RWPE1 (cell line): ENCODE measurements at regions not wholly inside any gene's neighbourhood (a gene's known extent, or its start where the extent isn't known, plus 50 kb on each side); places are given as distances from the start of the nearest gene placed in this dataset.

Experiments
- CTCF ChIA-PET: fragments of 350-600 bp; sonication (Branson Sonifier 250); formaldehyde crosslinking; extraction: SDS; loops from one replicate; lab custom pipeline; 2021; lab: Yijun Ruan, JAX
- POLR2A ChIA-PET: fragments of 400-600 bp; formaldehyde crosslinking; extraction: SDS; loops from one replicate; lab custom pipeline; 2020; ENCODE audit warnings: antibody characterized with exemption; ENCODE audit not compliant: low non-redundant PET; lab: Yijun Ruan, JAX
- DNase-seq: peaks from one replicate; pipeline ENCODE4 v3.0.0; 2012; ENCODE audit warnings: low spot score
- H3K27ac ChIP-seq: fragments of 450-650 bp; 2 replicates; pipeline ENCODE4 v1.5.1; 2017
- TF ChIP-seq, protein P1 (sequence below): fragments of 450-650 bp; conservative IDR thresholded peaks from 2 replicates; pipeline ENCODE4 v1.5.1; 2017; ENCODE audit warnings: low read depth, mild to moderate bottlenecking

- TF ChIP-seq, protein P1, sequence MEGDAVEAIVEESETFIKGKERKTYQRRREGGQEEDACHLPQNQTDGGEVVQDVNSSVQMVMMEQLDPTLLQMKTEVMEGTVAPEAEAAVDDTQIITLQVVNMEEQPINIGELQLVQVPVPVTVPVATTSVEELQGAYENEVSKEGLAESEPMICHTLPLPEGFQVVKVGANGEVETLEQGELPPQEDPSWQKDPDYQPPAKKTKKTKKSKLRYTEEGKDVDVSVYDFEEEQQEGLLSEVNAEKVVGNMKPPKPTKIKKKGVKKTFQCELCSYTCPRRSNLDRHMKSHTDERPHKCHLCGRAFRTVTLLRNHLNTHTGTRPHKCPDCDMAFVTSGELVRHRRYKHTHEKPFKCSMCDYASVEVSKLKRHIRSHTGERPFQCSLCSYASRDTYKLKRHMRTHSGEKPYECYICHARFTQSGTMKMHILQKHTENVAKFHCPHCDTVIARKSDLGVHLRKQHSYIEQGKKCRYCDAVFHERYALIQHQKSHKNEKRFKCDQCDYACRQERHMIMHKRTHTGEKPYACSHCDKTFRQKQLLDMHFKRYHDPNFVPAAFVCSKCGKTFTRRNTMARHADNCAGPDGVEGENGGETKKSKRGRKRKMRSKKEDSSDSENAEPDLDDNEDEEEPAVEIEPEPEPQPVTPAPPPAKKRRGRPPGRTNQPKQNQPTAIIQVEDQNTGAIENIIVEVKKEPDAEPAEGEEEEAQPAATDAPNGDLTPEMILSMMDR, result no peak
- CTCF ChIA-PET, result no interaction called here
- H3K27ac ChIP-seq, result no peak overlapping the region
- POLR2A ChIA-PET, result no interaction called here
- DNase-seq, result no peak
These were observed 100.5 kb upstream of the STXBP5 start for GRCh38 chr6:147103694-147104093.

GRCh38 chr6:147105786-147106185, 98.4 kb upstream of the STXBP5 start:
- TF ChIP-seq, protein P1, result no peak
- POLR2A ChIA-PET, result no interaction called here
- no peak for DNase-seq
- H3K27ac ChIP-seq, result no peak overlapping the region
- CTCF ChIA-PET, result no interaction called here

DNA sequence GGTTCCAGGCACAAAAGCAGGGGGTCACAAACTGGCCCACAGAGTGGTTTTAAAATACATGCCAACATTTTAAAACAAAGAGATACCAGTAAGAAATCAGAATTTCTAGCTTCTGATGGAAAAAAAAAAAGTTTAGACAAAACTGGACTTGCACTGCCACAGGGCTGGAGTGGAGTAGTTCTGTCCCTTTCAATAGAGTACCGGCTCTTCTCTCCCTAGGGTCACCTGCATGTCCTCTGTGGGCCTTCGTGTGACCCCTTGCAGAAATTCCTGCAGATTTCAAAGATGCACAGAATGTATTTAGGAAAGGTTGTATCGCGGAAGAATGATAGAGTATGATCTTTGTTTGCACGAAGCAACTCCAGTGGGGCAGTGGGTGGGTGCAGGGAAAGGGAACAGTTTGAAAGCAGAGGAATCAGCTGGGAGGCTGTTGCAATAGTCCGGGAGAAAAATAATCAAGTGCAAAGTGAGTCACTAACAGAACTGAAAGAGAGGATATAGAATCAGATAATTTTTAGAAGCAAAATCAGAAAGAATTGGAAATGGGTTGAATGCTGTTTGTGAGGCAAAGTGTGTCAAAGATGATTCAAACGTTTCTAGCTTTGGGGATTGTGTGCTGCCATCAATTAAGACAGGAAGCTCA, 97.3 kb upstream of the STXBP5 start:
- DNase-seq, result no peak
- TF ChIP-seq, protein P1, result no peak
- POLR2A ChIA-PET, result no interaction called here
- no peak overlapping the region for H3K27ac ChIP-seq
- CTCF ChIA-PET, result interaction anchor here (0.7 kb wide), 1 partner anchor 72 kb away, joined by 3 read pairs; no protein-coding TSS in a partner anchor

DNA sequence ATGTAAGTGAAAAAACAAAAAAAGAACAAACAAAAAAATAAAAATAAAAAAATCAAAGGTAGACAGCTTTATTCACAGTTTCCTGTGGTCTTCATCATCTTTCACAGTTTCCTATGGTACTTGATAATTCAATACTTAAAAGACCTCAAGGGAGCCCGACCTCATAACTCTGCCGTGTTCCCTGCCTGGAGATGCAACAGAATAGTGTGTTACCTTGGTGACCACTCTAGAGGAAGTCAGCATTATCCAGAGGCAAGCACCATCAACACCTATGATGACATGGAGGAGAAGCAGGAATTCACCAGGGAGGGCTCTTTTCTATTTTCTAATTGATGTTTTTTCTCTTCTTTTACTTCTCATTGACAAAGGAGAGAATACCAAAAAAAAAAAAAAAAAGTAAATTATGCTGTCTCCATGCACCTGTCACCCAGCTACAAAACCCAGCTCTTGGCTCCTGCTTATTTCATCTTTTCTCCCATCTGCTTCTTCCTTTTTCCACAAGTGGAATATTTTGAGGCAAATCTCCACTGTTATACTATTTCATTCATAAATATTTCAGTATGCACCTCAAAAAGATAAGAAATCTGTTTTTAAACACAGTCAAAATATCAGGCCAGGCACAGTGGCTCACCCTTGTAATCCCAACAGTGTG, 95.8 kb upstream of the STXBP5 start:
- ChIA-PET POLR2A (no interaction called here), CTCF (interaction anchor here (0.6 to 0.7 kb wide), 2 partner anchors 1002 to 1350 kb away, joined by 3 read pairs; no protein-coding TSS in a partner anchor)
- TF ChIP-seq, protein P1, result no peak
- no peak overlapping the region for H3K27ac ChIP-seq
- DNase-seq, result no peak

GRCh38 chr6:147109707-147110106, 94.5 kb upstream of the STXBP5 start:
- CTCF ChIA-PET, result no interaction called here
- POLR2A ChIA-PET, result no interaction called here
- TF ChIP-seq, protein P1, result no peak
- no peak overlapping the region for H3K27ac ChIP-seq
- no peak for DNase-seq

DNA sequence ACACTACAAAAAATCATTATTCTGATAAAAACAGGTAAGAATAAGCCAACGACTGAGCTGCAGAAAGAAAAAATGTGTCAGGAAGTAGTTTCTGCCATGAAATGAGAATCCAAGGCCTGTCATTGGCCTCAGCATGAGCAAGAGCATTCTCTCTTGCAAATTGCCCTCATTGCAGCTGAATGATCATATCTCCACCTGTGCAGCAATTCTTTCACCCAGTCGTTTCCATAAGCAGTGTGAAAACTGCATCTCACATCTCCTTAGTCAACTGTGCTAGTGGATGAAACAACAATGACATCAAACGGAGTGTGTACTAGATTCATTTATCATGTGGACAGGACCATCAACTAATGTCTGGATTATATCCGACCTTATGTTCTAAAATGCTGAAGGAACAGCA, 88.2 kb upstream of the STXBP5 start:
- DNase-seq, result no peak
- no peak overlapping the region for H3K27ac ChIP-seq
- TF ChIP-seq, protein P1, result no peak
- CTCF ChIA-PET, result no interaction called here
- POLR2A ChIA-PET, result no interaction called here
